Loucy (cell line): ENCODE measurements at regions not wholly inside any gene's neighbourhood (a gene's known extent, or its start where the extent isn't known, plus 50 kb on each side); places are given as distances from the start of the nearest gene placed in this dataset.

Source experiments
- H2AFZ ChIP-seq: fragments of 200-600 bp; sonication (generic); 2 replicates; pipeline ENCODE4 v1.6.0; 2016; ENCODE audit warnings: antibody characterized with exemption, mild to moderate bottlenecking, low read length, moderate library complexity
- H3F3A ChIP-seq: fragments of 200-600 bp; 2 replicates; pipeline ENCODE4 v1.6.0; 2016; ENCODE audit warnings: antibody characterized with exemption, low read depth, mild to moderate bottlenecking
- H3K27me3 ChIP-seq: fragments of 200-600 bp; sonication (generic); 2 replicates; pipeline ENCODE4 v1.6.1; 2014; ENCODE audit warnings: low read length, mild to moderate bottlenecking; ENCODE audit not compliant: insufficient read depth, poor library complexity, severe bottlenecking
- H3K36me3 ChIP-seq: fragments of 200-600 bp; sonication (generic); 2 replicates; pipeline ENCODE4 v1.6.1; 2016; ENCODE audit warnings: low read length; ENCODE audit not compliant: insufficient read depth
- H3K4me1 ChIP-seq: fragments of 200-600 bp; sonication (generic); 2 replicates; pipeline ENCODE4 v1.5.1; 2014; ENCODE audit warnings: low read length, mild to moderate bottlenecking; ENCODE audit not compliant: insufficient read depth, poor library complexity, severe bottlenecking
- H3K4me2 ChIP-seq: fragments of 200-600 bp; sonication (generic); 2 replicates; pipeline ENCODE4 v1.6.0; 2014; ENCODE audit warnings: antibody characterized with exemption, low read length, low read depth, mild to moderate bottlenecking; ENCODE audit not compliant: poor library complexity, severe bottlenecking
- H3K4me3 ChIP-seq: fragments of 200-600 bp; sonication (generic); 2 replicates; pipeline ENCODE4 v1.5.1; 2014; ENCODE audit warnings: low read length, mild to moderate bottlenecking, mixed read lengths; ENCODE audit not compliant: poor library complexity, severe bottlenecking
- H3K79me2 ChIP-seq: fragments of 200-600 bp; sonication (generic); 2 replicates; pipeline ENCODE4 v1.6.1; 2014; ENCODE audit warnings: low read length; ENCODE audit not compliant: insufficient read depth
- H3K9ac ChIP-seq: fragments of 200-600 bp; sonication (generic); 2 replicates; pipeline ENCODE4 v1.6.0; 2014; ENCODE audit warnings: mild to moderate bottlenecking, low read depth, low read length, moderate library complexity; ENCODE audit not compliant: poor library complexity, severe bottlenecking
- H3K9me2 ChIP-seq: fragments of 200-600 bp; sonication (generic); replicated peaks from 2 replicates; pipeline ENCODE4 v1.6.1; 2016; ENCODE audit warnings: low read depth, low read length, mixed read lengths
- H3K9me3 ChIP-seq: fragments of 200-600 bp; sonication (generic); 2 replicates; pipeline ENCODE4 v1.6.1; 2014; ENCODE audit warnings: mild to moderate bottlenecking, antibody characterized with exemption, low read length, low read depth; ENCODE audit not compliant: insufficient read depth
- H4K20me1 ChIP-seq: fragments of 200-600 bp; sonication (generic); 2 replicates; pipeline ENCODE4 v1.6.0; 2014; ENCODE audit warnings: antibody characterized with exemption, low read length, mild to moderate bottlenecking; ENCODE audit not compliant: insufficient read depth, poor library complexity, severe bottlenecking
- CTCF ChIP-seq: fragments of 200-600 bp; sonication (generic); conservative IDR thresholded peaks from 2 replicates; pipeline ENCODE4 v1.5.1; 2014; ENCODE audit warnings: mild to moderate bottlenecking, antibody characterized with exemption, low read length
- EZH2phosphoT487 ChIP-seq: fragments of 200-600 bp; IDR thresholded peaks from 2 replicates; pipeline ENCODE4 v1.6.1; 2018; ENCODE audit warnings: antibody characterized with exemption, mild to moderate bottlenecking, moderate library complexity, borderline replicate concordance

DNA sequence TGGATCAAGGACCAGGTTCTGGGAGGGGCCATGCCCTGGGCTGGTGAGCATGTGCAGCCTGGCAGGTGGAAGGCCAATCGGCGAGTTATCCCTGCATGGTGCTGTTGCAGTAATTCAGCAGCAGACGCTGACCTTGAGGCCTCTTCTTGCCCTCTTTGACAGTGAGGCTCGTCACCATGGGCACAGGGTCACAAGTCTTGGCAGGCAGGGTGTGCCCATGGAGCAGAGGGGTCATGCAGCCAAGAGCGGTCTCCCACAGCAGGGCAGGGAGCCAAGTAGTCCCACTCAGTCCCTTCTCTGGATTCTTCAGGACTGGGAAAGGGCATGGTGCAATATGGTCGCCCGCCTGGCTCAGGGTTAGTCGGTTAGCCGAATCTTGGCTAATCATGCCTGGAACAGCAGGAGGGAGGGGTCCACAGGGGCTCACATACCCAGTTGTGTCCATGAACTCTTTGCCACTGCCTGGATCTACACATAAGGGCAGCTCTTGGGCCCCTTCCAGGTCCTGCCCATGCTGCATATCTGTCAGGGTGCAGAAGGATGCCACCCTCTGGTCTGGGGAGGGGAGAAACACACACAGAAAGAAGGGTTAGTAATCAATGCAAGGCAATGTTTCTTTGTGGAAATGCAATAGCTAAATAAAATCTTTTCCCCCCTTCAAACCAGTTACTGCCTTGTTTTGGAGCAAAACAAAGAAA lies 226.8 kb downstream of the SIPA1L2 start:
- Histone ChIP-seq H3K36me3 (peaks cover 47% of the 10 kb centered on the region; the same call in 1 of the 2 replicates), H3F3A (no peaks in the 10 kb centered on the region)
- no peak for TF ChIP-seq CTCF
- TF ChIP-seq EZH2phosphoT487, result no peak

DNA sequence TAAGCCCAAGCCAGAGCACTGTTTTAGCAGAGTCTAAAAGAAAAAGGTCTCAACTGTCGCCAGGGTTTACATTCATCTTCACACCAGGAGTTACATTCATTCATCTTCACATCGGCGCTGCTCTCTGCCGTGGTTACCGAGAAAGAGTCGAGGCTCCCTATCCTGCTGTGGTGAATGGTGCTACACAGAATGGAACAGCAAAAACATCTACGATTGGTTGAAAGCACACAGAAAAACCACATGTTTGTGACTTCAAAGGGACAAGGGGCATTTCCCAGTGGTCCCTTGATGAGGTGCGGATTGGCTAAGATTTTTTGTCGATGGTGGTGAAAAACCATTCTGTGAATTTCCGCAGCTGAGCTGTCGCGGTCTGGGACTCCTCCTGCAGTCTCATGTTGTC lies 231.1 kb downstream of the SIPA1L2 start:
- H3K9me2 ChIP-seq, result no peaks in the 10 kb centered on the region
- no peak overlapping the region for H3K4me2 ChIP-seq

More for the DNA sequence above, 226.8 kb downstream of the SIPA1L2 start:
- Histone ChIP-seq H2AFZ (no peak overlapping the region), H3K27me3 (no peaks in the 10 kb centered on the region), H3K4me3 (no peak overlapping the region), H3K9me2 (no peaks in the 10 kb centered on the region), H3K9me3 (no peaks in the 10 kb centered on the region), H3K4me1 (peaks cover 7% of the 10 kb centered on the region), H3K79me2 (no peaks in the 10 kb centered on the region), H3K4me2 (no peak overlapping the region), H3K9ac (no peak overlapping the region), H4K20me1 (no peaks in the 10 kb centered on the region)

GRCh38 chr1:232393444-232394146 lies 236.3 kb downstream of the SIPA1L2 start:
- no peak for TF ChIP-seq CTCF
- TF ChIP-seq EZH2phosphoT487, result no peak
- Histone ChIP-seq H3K36me3 (peaks cover 5% of the 10 kb centered on the region; the same call in 1 of the 2 replicates), H3K79me2 (no peaks in the 10 kb centered on the region), H3K4me2 (no peak overlapping the region), H3K4me1 (peaks cover 11% of the 10 kb centered on the region), H3K9ac (no peak overlapping the region), H4K20me1 (no peaks in the 10 kb centered on the region), H2AFZ (no peak overlapping the region), H3K9me2 (no peaks in the 10 kb centered on the region), H3K9me3 (no peaks in the 10 kb centered on the region), H3F3A (no peaks in the 10 kb centered on the region), H3K4me3 (no peak overlapping the region), H3K27me3 (no peaks in the 10 kb centered on the region)

More for the DNA sequence above, 231.1 kb downstream of the SIPA1L2 start:
- TF ChIP-seq EZH2phosphoT487 (no peak), CTCF (no peak)
- Histone ChIP-seq H3K79me2 (no peaks in the 10 kb centered on the region), H3K4me3 (no peak overlapping the region), H3K27me3 (no peaks in the 10 kb centered on the region), H2AFZ (no peak overlapping the region), H3F3A (no peaks in the 10 kb centered on the region), H3K4me1 (peaks cover 7% of the 10 kb centered on the region), H3K36me3 (peaks cover 42% of the 10 kb centered on the region; the same call in 1 of the 2 replicates), H4K20me1 (no peaks in the 10 kb centered on the region), H3K9me3 (no peaks in the 10 kb centered on the region), H3K9ac (no peak overlapping the region)
